ENCODE measurements at regions not wholly inside any gene's neighbourhood (a gene's known extent, or its start where the extent isn't known, plus 50 kb on each side); places are given as distances from the start of the nearest gene placed in this dataset.

- no peak for TF ChIP-seq CTCF (IDR thresholded peaks at IDR 0.05; ENCODE audit: low read depth, low read length)
- TF ChIP-seq EZH2phosphoT487 (IDR thresholded peaks at IDR 0.05; ENCODE audit: low read depth), result no peak
These were observed 614.4 kb upstream of the PCDH9 start for GRCh38 chr13:67844574-67844973.
